NCI-H1417 (cell line): ENCODE measurements at regions not wholly inside any gene's neighbourhood (a gene's known extent, or its start where the extent isn't known, plus 50 kb on each side); places are given as distances from the start of the nearest gene placed in this dataset.
"Not testable (repeated sequence)": the region's sequence is repeated elsewhere in the genome, so short reads cannot be mapped to it uniquely, and the experiment has no call there.

ENCODE experiments used
- DNase-seq, 3 experiments: peaks; one replicate each; lab custom pipeline; 2025; lab: John Stamatoyannopoulos, UW

DNA sequence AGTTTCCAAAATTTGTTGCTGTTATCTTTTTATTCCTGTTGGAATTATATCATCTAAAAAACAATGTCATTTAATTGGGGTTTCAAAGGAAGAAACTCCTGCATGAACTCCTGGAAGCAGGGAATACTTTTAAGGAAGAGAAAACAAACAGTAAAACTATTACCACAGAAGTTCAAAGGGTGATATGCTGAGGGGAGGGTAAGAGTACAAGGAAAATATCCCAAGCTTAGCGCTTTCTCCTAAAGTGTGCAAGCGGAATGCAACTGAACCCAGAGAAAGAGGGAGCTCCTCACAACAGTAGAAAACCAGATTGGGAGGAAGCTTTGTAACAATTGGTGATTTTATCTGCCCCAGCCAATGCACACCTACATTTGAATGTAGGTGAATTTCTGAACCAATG, 175.1 kb downstream of the NUFIP1 start:
- DNase-seq: no peak

DNA sequence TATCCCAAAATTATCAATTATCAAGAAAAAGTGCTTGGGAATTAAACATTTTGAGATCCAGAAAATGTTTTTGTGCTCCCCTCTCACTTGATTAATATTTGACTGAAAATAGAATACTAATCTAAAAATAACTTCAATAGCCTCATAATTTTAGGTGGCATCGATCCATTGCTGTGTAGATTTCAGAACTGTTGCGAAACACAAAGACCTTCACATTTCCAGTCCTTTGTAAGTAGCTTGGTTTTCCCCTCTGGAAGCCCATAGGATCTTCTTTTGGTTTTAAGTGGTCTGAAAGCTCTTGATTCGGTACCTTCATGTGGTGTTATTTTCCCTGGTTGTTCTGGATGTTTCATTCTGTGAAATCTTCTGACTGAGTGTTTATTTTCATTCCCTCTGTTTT, 176.5 kb downstream of the NUFIP1 start:
- no peak for DNase-seq

DNA sequence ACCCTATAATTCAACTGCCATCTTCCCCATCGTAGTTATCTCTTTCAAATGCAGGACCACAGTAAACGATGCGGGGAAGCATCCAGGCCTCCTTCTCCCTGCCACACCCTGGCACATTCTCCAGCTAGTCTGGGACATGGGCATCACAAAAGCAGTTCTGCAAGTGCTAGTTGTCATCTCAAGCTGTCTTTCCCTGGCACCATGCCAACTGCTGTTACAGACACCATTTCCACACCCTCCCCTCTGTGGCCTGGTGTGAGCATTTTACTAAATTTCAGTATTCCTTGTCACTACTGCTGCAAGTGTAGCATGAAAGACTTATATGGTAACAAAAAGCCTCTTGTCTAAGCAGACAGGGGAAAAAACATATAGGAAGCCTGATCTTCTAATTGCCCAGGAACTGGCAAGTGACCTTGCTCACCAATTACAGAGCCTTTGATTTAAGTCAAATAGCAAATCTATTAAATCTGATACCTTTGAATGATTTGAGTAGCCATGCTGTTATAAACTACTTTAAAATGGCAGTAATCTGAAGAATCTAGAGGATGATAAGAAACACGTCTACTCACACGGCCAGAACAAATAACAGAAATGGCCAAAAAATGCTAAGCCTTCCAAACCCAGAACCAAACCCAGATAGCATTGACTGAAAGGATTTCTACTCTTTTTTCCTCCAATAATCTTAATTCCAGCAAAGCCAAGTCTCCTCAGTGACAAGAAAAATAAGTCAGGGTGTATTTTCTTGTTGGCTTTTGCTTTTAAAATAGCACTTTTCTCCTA, 179.0 kb downstream of the NUFIP1 start:
- peak; percentile 34 to 89 (median 75) for DNase-seq

DNA sequence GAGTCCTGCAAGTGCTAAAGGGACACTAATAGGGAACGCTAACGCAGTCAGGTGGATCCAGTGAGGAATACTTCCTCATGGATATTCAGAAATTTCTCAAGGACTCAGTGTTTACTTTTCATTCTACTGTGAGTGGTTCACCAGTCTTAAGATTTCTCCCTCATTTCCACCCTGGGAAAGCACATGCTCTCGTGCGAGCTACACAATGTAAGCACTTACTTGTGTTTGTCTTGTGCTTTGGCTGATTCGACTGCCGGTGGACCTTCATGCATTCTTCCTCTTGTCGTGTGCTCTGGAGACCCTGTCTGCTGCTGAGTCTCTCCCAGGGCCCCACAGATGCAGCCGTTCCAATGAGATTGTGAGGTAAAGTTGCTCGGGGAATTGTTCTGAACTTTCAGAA, 180.1 kb downstream of the NUFIP1 start:
- DNase-seq: peak in 1 of 3 experiments; percentile 9

DNA sequence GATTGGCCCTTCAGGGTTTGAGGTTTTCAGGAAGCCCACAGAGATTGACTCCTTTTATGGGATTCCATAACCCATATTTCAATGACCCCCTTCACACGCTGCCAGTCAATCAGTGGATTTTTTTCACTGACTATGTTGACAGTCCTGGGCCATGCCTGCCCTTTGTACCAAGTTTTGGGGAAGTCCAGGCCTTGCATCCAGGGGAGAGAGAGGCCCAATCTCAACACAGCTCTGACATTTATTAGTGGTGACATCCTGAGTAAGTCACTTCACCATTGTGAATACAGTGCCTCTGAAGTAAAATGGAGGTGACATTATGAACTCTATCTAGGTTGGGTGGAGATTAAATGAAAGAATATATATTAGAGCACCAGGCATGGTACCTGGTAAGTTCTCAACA, 181.1 kb downstream of the NUFIP1 start:
- DNase-seq: no peak

DNA sequence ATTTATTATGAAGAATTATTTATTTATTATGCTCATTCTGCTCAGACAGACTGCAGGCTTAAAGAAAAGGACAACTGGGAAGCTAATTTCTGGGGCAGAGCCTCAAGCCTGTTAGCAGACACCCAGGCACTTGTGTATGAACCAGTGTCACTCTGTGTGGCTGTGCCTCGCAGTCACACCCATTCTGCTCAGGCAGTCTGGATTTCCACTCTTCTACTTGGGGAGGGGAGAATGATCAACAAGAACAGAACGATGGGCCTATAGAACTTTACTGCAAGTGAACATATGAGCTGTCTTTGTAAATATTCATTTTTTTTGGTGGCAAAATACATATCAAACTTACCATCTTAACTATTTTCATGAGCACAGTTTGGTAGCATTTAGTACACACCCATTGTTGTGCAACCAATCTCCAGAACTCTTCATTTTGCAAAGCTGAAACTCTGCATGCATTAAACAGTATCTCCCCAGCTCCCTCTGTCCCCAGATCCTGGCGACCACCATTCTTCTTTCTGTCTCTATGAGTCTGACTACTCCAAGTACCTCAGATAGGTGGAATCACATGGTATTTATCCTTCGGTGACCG, 181.7 kb downstream of the NUFIP1 start:
- no peak for DNase-seq

DNA sequence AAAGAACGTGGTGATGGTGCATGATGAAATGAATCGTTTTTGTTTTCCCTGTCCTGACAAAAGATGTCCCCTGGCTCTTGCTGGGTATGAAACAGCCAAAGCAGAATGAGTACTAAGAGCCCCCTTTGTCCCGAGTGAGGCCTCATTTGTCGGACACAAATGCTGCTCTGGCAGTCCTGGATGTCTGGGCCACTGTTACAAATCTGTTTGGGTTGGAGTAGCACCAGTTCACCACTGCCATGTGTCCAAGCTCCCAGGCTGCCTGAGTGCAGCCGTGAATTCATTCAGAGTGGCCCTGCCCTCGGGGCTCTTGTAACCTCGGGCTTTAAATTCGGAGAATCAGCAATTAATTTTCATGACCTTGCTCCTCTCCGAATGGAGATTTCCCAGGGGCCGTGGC, 182.4 kb downstream of the NUFIP1 start:
- no peak for DNase-seq

DNA sequence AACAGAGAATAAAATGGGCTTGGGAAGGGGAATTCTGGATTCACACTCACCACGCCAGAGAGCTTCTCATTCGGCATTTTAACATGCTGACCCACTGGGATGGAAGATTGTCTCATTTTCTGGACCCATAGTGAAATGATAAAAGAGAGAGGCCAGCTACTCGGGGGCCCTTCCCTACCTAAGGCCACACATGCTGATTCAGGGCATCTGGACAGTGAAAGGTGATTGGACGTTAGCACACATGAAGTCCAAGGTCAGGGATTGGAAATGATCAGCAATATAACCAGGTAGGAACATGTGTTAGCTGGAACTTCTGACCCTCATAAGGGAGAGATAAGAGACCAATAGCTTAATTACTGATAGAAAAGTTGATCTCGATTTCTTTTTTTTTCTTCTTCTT, 183.7 kb downstream of the NUFIP1 start:
- DNase-seq: no peak

DNA sequence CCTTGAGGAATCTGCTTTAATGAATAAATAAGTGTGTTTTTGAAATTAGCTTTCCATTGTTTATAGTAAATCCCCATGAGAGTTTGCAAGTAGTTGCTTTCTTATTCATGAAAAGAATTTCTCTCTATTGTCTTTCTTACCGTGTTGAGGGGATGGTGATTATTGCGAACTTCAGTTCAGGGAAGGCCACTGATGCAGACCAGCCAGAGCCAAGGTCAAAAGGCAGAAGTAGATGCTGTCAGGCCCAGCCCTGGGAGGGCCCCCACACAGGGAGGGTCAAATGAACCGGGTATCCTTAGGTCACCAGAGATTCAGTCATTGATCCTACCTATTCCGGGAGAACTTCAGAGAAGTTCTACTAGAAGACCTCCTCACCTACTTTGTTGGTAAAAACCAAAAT, 185.9 kb downstream of the NUFIP1 start:
- no peak for DNase-seq

DNA sequence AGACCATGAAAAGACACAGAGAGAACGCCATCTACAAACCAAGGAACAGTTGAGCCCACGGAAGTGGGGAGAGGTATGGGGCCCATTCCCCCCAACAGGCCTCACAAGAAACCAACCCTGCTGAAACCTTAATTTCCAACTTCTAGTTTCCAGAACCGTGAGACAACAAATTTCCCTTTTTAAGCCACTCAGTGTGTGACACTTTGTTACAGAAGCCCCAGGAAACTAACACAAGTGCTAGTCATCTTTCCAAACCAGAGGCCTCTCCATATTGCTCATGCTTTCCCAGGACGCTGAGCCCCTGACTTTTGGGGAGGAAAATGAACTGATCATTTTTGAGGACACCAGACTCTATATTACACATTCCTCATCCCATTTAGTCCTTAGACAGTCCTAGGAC, 186.8 kb downstream of the NUFIP1 start:
- no peak for DNase-seq

DNA sequence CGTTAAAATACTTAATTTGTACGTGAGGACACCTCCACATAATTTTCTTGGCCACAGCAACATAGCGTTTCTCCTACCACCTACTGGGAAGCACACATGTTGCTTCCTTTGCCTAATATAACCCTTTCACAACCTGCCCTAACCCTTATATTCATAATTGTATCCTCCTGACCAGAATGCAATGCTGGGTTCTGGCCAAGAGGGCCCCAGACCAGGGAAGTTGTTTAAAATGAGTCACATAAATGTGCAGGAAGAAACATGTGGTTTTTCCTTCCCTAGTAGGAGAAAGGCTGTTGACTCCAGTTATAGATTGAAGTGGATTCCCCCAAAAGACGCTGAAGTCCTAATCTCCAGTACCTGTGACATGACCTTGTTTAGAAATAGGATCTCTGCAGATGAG, 187.3 kb downstream of the NUFIP1 start:
- DNase-seq: peak in 1 of 3 experiments; percentile 24

DNA sequence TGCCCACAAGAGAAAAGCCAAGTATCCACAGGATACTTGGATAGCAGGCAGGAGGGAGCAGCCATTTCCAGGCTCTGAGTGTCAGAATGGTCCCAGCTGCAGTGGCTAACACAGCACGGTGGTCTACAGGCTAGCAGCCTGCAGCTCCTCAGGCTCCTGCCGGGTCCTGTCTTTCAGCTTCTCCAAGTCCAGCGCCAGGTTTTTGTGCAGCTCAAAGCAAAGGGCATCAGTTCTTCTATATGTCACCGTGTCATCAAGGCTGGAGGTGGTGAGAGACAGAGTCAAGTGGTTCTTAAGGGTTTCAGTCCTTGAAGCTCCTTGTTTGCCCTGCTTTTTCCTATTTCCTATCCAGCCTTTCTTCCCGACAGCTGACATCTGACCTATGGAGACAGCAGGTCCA, 188.6 kb downstream of the NUFIP1 start:
- peak in 1 of 3 experiments; percentile 29 for DNase-seq

DNA sequence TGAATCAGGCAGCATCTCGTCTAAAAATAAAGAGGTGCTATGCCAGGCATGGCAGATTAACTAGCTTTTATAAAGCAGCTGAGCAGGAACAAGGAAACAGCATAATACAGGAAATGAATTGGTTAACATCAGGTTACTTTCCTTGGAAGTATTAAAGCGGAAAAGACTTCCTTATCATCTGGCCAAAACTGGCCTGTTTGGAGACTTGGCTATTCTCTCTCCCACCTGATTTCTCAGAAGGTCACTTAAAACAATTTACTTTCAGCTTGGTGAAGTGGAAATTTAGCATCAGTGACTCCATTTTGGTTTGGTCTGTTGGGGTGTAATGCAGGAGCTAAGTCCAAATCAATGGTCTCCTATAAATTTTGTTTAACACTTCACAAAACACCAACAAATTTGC, 191.6 kb downstream of the NUFIP1 start:
- DNase-seq: no peak

DNA sequence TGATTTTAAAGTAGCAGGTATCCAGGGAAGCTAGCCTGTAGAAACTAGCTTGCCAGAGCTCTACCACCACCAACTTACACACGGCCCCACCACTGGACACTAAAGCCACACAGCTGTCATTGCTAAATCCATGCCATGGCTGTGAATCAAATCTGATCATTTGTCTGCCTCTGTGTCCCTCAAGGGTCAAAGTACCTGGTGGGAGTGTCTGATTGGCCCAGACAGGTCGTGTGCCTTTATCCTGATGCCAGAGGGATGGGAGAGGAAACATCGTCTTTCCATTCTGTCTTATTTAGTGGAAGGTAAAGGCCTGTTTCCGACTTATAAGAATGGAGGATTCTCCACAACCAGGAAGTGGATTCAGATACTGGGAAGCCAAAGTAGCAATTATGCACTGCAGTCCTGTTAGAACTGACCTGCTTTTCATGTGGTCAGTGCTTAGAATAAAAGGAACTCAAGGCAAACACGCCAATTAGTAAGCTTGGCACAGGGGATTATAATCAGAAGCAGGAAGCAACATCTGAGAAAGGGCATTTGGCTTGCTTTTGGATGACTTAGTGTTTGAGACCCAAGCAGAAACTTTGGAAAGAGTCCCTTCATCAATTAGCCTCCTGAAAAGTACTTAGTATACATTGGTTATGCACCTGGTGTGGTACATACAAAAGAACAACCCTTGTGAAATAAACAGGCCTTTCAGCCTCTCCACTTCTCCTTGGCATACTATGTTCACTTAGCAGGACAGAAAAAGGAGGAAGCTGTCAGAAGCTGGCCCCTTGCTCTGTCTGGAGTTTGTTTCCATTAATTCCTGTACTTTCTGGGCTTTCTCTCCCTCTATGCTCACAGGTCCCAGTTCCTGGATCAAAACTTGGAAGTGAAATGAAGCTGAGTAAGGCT, 192.4 kb downstream of the NUFIP1 start:
- DNase-seq: peak in 1 of 3 experiments; percentile 16

DNA sequence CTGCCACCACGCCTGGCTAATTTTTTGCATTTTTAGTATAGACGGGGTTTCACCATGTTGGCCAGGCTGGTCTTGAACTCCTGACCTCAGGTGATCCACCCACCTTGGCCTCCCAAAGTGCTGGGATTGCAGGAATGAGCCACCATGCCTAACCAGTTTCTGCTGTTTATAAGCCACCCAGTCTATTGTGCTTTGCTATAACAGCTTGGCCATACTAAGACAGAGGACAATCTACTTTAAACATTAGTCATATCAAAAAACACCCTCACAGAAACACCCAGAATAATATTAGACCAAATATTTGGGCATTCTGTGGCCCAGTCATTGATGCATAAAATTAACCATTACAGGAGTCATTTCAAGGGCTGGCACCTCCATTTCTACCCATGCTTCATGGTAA, 193.2 kb downstream of the NUFIP1 start:
- DNase-seq: not testable (repeated sequence)

DNA sequence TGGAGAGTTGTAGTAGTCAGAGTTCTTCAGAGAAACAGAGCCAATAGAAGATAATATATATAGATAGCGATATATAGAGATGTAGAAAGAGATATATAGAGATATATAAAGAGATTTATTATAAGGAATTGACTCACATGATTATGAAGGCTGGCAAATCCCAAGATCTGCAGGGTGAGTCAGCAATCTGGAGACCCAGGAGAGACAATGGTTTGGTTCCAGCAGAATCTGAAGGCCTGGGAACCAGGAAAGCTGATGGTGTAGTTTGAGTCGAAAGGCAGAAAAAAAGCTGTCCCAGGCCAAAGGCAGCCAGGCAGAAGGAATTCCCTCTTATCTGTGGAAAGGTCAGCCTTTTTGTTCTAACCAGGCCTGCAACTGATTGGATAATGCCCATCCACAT, 194.1 kb downstream of the NUFIP1 start:
- no peak for DNase-seq

DNA sequence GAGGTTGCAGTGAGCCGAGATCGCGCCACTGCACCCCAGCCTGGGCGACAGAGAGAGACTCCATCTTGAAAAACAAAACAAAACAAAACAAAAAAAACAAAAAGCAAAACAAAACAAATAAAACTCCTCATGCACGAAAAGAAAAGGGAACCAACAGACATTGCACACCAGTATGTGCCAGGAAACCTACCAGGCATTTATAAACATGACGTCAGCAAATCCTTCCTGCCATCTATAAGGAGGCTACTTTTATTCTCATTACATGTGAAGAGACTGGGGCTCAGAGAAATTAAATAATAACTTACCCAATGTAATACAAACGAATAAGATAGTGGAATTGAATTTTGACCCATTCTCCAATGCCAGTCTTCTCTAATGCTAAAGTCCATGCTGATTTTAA, 197.2 kb downstream of the NUFIP1 start:
- no peak for DNase-seq

DNA sequence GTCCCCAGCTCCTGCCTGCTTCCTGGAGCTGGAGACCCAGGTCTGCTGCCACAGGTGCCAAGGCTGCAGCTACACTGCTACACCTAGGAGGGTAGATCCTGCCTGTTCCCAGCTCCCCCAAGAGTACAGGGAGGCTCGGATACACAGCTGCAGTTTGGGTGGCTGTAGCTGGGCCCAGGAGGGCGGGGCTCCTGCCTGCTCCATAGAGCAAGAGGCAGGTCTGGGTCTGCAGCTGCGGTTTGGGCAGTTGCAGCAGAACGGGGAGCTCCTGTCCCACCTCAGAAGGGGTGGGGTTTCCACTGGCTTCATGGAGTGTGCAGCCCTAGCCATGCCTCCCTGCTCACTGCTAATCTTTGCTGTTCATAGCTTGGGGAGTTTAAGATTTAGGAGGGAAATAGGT, 199.0 kb downstream of the NUFIP1 start:
- no peak for DNase-seq

DNA sequence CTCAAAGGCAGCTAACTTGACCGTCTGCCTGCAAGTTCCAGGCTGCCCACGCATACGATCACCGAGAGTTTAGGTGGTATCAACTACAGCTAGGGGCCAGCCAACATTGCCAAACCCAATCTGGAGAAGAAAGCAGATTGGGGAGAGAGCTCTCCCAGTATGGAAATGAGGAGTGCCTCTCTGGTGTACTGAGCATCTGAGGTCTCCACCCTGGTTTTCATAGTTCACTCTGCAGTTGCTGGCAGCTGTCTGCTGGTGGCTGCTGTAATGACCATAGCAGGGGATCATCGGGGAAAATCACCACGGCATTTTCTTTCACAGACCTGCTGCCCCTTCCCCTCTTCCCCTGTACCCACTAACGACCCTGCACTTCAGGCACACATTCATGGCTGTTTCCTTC, 201.7 kb downstream of the NUFIP1 start:
- no peak for DNase-seq

DNA sequence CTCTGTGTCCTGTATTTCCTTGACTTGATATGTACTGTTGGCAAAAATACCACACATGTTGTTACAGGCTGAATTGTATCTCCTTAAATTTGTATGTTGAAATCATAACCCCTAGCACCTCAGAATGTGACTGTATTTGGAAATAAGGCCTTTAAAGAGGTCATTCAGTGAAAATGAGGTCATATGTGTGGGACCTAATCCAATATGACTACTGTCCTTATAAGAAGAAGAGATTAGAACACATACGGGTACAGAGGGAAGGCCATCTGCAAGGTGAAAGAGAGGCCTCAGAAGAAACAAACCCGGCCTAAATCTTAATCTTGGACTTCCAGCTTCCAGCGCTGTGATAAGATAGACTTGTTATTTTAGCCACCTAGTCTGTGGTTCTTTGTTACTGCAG, 202.5 kb downstream of the NUFIP1 start:
- no peak for DNase-seq

DNA sequence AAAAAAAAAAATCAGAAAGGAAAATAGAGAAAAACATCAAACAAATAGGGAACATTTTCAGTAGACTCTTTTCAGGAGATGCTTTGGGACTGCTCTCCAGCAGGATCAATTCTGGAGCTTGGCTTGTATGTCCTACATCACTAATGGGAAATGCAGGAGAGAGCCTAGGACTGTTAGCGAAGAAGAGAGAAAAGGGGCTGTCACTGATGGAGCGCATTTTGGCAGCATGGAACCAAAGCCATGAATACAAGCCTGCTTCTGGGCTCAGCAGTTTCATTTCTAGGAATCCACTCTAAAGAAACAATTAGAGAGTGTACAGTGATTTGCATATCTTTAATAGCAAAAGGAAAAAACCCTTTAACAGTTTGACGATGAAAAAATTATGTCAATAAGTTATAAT, 203.9 kb downstream of the NUFIP1 start:
- DNase-seq: no peak

DNA sequence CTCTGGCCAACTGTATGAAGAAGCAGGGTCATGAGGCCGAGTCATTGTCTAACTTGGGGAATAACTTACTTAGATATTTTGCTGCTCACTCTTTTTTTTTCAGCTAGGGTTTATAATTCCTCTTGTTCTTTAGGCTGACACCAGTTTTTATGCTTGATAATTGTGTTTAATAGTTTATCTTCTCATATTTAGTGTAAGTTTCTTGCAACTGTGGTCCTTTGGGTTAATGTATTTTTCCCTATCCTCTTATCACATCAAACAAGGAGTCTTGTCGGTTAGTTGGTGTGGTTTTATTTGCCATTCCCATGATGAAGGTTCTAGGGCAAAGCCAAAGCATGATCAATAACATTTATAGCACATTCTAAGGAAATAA, 204.6 kb downstream of the NUFIP1 start:
- no peak for DNase-seq
